Fibroblast of lung (primary cell): ENCODE measurements at regions not wholly inside any gene's neighbourhood (a gene's known extent, or its start where the extent isn't known, plus 50 kb on each side); places are given as distances from the start of the nearest gene placed in this dataset.
"Not testable (repeated sequence)": the region's sequence is repeated elsewhere in the genome, so short reads cannot be mapped to it uniquely, and the experiment has no call there.

Source experiments
- DNase-seq, 2 donors: peaks; one replicate each; pipeline versions ENCODE4 v3.0.0 to v3.0.0-alpha.2; 2010; ENCODE audit warnings: low read depth in 2 of 2
- H2AFZ ChIP-seq: 2 replicates; pipeline ENCODE4 v1.5.1; 2012; ENCODE audit warnings: low read length, control low read depth, inconsistent platforms
- H3K27ac ChIP-seq: 2 replicates; pipeline ENCODE4 v1.5.1; 2011; ENCODE audit warnings: low read length, control low read depth; ENCODE audit not compliant: insufficient read depth
- H3K27me3 ChIP-seq: 2 replicates; pipeline ENCODE4 v1.5.1; 2011; ENCODE audit warnings: mild to moderate bottlenecking, low read length; ENCODE audit not compliant: control insufficient read depth, insufficient read depth
- H3K36me3 ChIP-seq: 2 replicates; pipeline ENCODE4 v1.5.1; 2011; ENCODE audit warnings: low read length; ENCODE audit not compliant: control insufficient read depth, insufficient read depth
- H3K4me1 ChIP-seq: 2 replicates; pipeline ENCODE4 v1.5.1; 2011; ENCODE audit warnings: low read length; ENCODE audit not compliant: control insufficient read depth, insufficient read depth; ENCODE audit errors: extremely low read depth
- H3K4me2 ChIP-seq: 2 replicates; pipeline ENCODE4 v1.5.1; 2011; ENCODE audit warnings: low read length, control low read depth; ENCODE audit not compliant: insufficient read depth; ENCODE audit errors: extremely low read depth
- H3K4me3 ChIP-seq, 4 experiments: fragments of 200-600 bp in 1 of 4; sonication (generic) in 1 of 4; replicated peaks in 1 of 4; 2 replicates each; pipeline ENCODE4 v1.5.1; 2011 to 2016; ENCODE audit warnings: low read length in 4 of 4, low read depth in 3 of 4, mild to moderate bottlenecking in 3 of 4, control low read depth in 2 of 4, inconsistent platforms in 1 of 4, mixed read lengths in 1 of 4; ENCODE audit not compliant: insufficient read depth in 1 of 4; ENCODE audit errors: control extremely low read depth in 1 of 4
- H3K79me2 ChIP-seq: 2 replicates; pipeline ENCODE4 v1.5.1; 2012; ENCODE audit warnings: mild to moderate bottlenecking, low read length, inconsistent platforms; ENCODE audit not compliant: control insufficient read depth, insufficient read depth
- H3K9ac ChIP-seq: 2 replicates; pipeline ENCODE4 v1.5.1; 2011; ENCODE audit warnings: mild to moderate bottlenecking, low read length, control low read depth; ENCODE audit not compliant: insufficient read depth
- H3K9me3 ChIP-seq: 2 replicates; pipeline ENCODE4 v1.5.1; 2012; ENCODE audit warnings: low read depth, low read length; ENCODE audit not compliant: control insufficient read depth, insufficient read depth
- H4K20me1 ChIP-seq: 2 replicates; pipeline ENCODE4 v1.5.1; 2011; ENCODE audit warnings: low read length; ENCODE audit not compliant: control insufficient read depth, insufficient read depth; ENCODE audit errors: extremely low read depth

GRCh38 chr7:76937330-76937729 is 94.8 kb downstream of the SPDYE17 start:
- H3K27me3 ChIP-seq, H3K79me2 ChIP-seq, H3K9me3 ChIP-seq, H3K9ac ChIP-seq, H3K4me3 ChIP-seq, DNase-seq, H3K27ac ChIP-seq, H3K4me2 ChIP-seq, H4K20me1 ChIP-seq, H3K4me1 ChIP-seq, H2AFZ ChIP-seq, H3K36me3 ChIP-seq: not testable (repeated sequence)

GRCh38 chr7:76936346-76936745 is 95.8 kb downstream of the SPDYE17 start:
- H3K9me3 ChIP-seq, H3K9ac ChIP-seq, H3K36me3 ChIP-seq, DNase-seq, H3K4me2 ChIP-seq, H3K27me3 ChIP-seq, H3K27ac ChIP-seq, H3K79me2 ChIP-seq, H4K20me1 ChIP-seq, H3K4me1 ChIP-seq, H2AFZ ChIP-seq, H3K4me3 ChIP-seq: not testable (repeated sequence)

GRCh38 chr7:76934711-76935110 is 97.5 kb downstream of the SPDYE17 start:
- H3K4me1 ChIP-seq, H3K9ac ChIP-seq, H2AFZ ChIP-seq, H3K9me3 ChIP-seq, H3K27me3 ChIP-seq, H3K4me3 ChIP-seq, H3K36me3 ChIP-seq, H3K79me2 ChIP-seq, H4K20me1 ChIP-seq, H3K27ac ChIP-seq, H3K4me2 ChIP-seq, DNase-seq: not testable (repeated sequence)

- H4K20me1 ChIP-seq, H3K27me3 ChIP-seq, H3K27ac ChIP-seq, H3K9me3 ChIP-seq, H3K79me2 ChIP-seq, H2AFZ ChIP-seq, H3K36me3 ChIP-seq, H3K4me3 ChIP-seq, DNase-seq, H3K9ac ChIP-seq, H3K4me1 ChIP-seq, H3K4me2 ChIP-seq: not testable (repeated sequence)
Measured at GRCh38 chr7:76932957-76933356, 99.2 kb downstream of the SPDYE17 start.

- H3K4me2 ChIP-seq, result not testable (repeated sequence)
Measured at GRCh38 chr7:76931441-76931840, 100.7 kb downstream of the SPDYE17 start.

GRCh38 chr7:76930416-76930815 is 101.7 kb downstream of the SPDYE17 start:
- H4K20me1 ChIP-seq, H3K27ac ChIP-seq, H3K4me1 ChIP-seq, H3K27me3 ChIP-seq, H2AFZ ChIP-seq, H3K9ac ChIP-seq, H3K9me3 ChIP-seq, DNase-seq, H3K36me3 ChIP-seq, H3K79me2 ChIP-seq, H3K4me2 ChIP-seq, H3K4me3 ChIP-seq: not testable (repeated sequence)

More at GRCh38 chr7:76931441-76931840, 100.7 kb downstream of the SPDYE17 start:
- H3K27me3 ChIP-seq, H2AFZ ChIP-seq, H3K79me2 ChIP-seq, H3K36me3 ChIP-seq, DNase-seq, H3K4me3 ChIP-seq, H3K4me1 ChIP-seq, H3K9ac ChIP-seq, H3K27ac ChIP-seq, H3K9me3 ChIP-seq, H4K20me1 ChIP-seq: not testable (repeated sequence)

GRCh38 chr7:76928751-76929150 is 103.4 kb downstream of the SPDYE17 start:
- H3K79me2 ChIP-seq, H3K4me3 ChIP-seq, H2AFZ ChIP-seq, H3K4me1 ChIP-seq, H3K27me3 ChIP-seq, DNase-seq, H3K4me2 ChIP-seq, H3K36me3 ChIP-seq, H4K20me1 ChIP-seq, H3K9ac ChIP-seq, H3K27ac ChIP-seq, H3K9me3 ChIP-seq: not testable (repeated sequence)
